HG02840 (cell line): ENCODE measurements at regions not wholly inside any gene's neighbourhood (a gene's known extent, or its start where the extent isn't known, plus 50 kb on each side); places are given as distances from the start of the nearest gene placed in this dataset.

Source experiments
- ATAC-seq: cut with Tn5 transposase; IDR thresholded peaks from one replicate; pipeline ENCODE4 v1.9.1; 2021; ENCODE audit warnings: mild to moderate bottlenecking, moderate library complexity, moderate number of reproducible peaks; ENCODE audit not compliant: unreplicated experiment, low FRiP score

DNA sequence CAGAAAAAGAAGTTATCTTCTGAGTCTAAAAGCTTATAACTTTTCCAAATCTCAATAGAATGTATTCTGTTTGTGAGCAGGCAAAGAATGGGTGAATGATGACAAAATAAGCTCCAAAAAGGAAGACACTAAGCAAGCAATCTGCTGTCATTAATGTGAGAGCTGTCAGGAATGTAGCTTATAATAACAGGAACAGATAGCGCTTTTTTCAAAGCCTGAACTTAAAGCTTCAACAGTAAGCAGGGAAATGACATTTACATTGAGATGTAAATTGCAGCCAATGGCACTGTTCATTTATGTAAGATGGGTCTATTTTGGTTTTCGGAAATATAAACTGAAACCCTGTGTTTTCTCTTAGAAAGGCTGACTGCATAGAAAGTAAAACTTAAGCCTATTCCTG is 1005.9 kb downstream of the PDHA2 start:
- no peak for ATAC-seq

DNA sequence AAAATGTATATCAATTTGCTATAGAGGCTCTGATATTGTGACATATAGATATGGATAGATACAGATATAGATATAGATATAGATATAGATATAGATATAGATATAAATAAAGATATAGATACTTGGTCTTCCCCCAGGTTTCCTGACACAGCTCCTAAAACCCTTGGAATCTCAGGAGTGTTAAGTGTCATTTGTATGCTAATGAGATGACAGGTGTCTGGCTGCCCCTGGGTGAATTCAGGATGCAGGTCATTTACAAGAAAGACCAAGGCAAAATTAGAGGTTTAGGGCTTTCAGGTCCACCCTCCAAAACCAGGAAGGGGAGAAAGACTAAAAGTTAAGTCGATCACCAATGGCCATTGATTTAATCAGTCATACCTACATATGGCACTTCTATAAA is 1034.8 kb downstream of the PDHA2 start:
- ATAC-seq = no peak

DNA sequence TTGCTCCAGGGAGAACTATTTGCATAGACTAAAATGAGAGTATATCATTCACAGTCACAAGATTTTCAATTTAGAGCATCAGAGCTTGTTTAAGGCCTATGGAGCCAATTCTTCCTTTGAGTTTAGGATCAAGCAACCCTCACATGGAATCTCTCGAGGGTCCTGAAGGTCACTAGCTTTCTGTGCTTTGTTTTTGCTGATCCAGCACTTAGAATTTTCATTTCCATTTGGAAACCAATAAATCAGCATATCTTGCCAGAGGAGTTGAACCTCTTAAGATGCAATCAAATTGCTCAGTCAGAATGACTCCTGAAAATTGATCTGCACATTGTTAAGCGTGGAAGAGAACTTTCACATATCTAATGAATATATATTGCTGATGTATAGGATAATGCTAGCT is 1039.6 kb downstream of the PDHA2 start:
- no peak for ATAC-seq

- ATAC-seq = no peak
These were observed 1048.0 kb downstream of the PDHA2 start for GRCh38 chr4:96887857-96888256.

- no peak for ATAC-seq
These were observed 1054.7 kb downstream of the PDHA2 start for GRCh38 chr4:96894621-96895020.

- ATAC-seq = no peak
These were observed 1055.9 kb downstream of the PDHA2 start for GRCh38 chr4:96895826-96896225.

DNA sequence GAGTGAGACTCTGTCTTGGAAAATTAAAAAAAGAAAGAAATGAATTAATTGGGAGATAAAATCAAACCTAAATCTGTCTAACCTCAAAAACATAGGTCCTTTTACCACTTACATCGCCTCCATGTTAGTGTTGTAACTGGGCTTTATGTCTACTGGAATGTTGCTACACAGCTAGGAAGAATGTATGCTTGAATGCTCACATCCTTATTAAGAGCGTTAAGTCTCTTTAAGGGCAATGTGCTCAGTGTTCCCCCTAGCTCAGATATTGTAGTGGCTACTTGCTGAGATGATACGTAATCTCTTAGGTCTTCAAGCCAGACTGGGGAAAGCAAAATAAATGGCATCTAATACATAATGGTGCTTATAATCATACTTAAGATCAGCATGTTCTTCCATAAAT is 1072.8 kb downstream of the PDHA2 start:
- no peak for ATAC-seq

DNA sequence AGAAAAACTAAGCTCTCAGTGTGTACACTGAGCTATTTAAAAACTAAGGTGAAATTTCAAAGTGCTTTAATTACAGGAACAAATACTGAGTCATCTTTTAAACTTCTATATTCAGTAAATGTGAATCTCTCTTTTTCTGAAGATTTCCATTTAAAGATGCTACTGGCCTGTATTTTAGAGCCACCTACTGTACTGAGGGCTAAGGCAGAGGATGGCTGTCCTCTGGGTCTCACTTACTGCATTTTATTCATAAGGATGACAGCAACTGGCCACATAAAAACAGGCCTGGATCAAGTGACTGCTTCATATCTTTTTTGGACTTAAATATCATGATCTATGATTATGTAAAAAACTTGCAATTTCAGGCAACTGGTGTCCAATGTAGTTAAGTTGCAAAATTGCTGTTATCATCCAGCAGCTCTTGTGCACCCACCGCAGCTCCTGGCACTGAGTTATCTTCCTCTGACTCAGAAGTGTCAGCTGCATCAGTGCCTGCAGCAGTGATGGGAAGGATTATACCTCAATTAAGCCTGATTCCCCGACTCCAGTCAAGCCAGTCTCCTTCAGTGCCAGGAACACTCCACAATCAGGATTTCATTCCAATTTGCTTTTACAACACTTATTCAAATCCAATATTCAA is 1073.7 kb downstream of the PDHA2 start:
- no peak for ATAC-seq

- no peak for ATAC-seq
These were observed 1076.8 kb downstream of the PDHA2 start for GRCh38 chr4:96916711-96917110.

DNA sequence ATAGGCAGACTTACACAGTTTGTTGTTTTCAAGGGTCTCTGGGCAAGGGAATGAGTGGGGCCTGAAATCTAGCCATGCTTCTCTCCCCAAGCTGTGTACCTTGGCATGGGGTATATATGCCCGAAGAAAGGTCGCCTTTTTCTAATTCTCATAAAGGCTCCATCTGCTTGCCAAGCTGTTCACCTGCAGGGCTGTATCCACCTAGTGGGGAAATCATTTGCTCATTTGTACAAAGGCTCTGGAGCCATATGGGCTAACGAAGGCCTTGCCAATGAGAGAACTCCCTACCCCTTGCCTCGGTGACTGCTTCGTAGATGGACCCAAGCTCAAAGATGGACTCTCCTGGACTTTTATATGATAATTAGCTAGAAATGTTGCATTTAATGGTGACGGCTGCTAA is 1097.0 kb downstream of the PDHA2 start:
- ATAC-seq = no peak

- ATAC-seq = no peak
These were observed 1106.7 kb downstream of the PDHA2 start for GRCh38 chr4:96946552-96946951.

DNA sequence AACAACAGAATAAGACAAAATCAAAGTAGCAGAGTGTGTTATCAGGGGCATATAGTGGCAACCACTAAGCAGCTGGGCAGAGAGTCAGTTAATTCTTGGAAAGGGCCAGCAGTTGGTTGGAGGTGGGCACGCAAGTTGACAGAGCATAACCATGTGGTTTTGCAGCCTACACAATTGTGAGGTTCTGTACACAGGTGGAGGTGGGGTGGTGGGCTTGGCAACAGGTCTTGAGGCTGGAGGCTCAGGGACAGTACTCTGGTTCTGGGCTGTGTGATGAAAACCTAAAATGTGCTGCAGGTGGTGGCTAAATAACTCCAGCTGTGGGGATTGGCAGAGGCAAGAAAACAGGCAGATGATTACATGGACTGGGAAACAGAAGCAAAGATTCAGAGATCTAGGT is 1112.7 kb downstream of the PDHA2 start:
- no peak for ATAC-seq

DNA sequence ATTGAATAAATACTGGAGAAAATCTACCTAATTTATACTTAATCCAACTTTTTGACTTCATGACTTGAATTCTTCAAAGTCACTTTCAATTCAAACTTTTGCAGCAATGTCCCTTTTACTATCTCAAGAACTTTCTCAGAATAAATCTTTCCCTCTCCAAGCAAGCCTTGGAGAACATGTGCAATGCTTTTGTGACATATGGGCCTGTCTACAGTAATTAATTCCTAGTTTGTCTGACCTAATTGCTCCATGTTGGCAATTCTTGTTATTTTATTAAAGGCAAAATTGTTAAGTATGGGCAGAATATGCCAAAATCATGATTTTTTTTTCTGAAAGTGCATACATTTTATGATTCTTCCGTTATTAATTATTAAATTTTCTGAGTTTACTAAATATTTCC is 1115.3 kb downstream of the PDHA2 start:
- no peak for ATAC-seq

DNA sequence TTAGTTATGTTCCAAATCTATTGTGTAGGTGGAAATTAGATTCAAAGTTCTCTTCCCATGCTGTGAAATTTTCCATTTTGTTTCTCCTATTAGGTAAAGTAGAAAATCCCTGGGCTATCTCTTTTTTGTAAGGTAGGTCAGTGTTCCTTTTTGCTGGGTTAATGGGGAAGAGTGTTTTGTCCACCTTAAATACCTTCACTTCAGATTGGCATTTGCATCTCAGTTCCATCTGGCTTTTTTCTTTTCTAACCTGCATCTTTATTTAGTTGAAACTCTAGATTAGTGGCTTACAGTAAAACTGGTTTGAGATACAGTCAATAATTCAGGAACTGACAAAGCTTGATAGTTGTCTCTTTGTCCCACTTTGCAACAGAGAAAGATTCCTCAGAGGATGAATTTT is 1115.8 kb downstream of the PDHA2 start:
- no peak for ATAC-seq

DNA sequence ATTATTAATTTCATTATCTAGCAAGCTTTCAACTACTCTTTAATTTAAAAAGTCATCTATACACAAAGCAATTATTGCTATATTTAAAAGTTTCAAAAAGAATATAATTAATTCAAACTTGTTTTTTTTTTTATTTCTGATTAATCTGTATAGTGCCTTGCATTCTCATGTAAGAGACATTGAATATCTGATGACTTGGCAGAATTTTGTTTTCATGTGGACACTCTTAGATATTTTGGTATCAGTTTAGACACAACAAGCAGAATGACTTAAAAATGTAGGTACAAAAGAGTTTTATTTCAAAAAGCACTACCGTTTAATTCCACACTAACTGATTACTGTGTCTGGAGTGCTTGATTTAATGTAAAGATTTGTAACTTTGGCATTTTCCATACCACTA is 1129.6 kb downstream of the PDHA2 start:
- ATAC-seq = no peak

DNA sequence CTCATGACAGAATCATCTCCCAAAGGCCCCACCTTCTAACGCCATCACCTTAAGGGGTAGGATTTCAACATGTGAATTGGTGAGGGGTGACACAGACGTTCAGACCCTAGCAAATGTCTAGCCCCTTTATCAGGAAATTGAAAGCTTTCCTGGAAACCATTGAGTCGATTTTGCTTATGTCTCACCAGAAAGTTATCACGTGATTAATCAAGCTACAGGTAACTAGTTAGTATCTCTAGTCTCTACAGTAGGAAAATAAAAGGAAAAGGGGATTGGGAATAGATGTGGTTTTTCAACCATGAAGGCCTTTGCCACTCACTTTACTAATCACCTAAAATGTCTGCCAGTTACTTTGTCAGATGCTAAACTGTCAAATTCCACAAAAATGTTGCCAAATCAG is 1133.0 kb downstream of the PDHA2 start:
- ATAC-seq = no peak

- ATAC-seq = no peak
These were observed 1134.4 kb downstream of the PDHA2 start for GRCh38 chr4:96974295-96974694.

- ATAC-seq = no peak
These were observed 1143.9 kb downstream of the PDHA2 start for GRCh38 chr4:96983830-96984229.

GRCh38 chr4:96986816-96987215 is 1146.9 kb downstream of the PDHA2 start:
- ATAC-seq = no peak

DNA sequence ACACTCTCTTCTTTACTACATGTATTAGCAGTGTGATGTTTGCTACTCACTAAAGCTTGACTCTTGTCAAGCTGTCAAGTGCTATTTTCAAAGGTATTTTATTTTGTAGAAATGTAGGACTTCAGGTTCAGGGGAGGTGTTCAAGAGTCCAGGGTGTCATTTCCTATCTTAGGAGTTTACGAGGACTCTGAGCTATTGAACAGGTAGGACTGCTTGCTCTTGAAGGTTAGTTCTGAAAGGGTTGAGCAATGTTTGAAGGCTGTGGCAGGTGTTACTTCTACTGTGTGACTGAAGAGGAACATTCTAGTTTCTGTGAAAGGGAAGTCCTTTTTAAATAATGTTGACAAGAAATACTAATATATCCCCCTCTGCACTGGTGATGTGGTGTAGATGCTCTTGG is 1151.2 kb downstream of the PDHA2 start:
- no peak for ATAC-seq

- ATAC-seq = no peak
These were observed 1150.8 kb downstream of the STPG2 start for GRCh38 chr4:96992443-96992842.

DNA sequence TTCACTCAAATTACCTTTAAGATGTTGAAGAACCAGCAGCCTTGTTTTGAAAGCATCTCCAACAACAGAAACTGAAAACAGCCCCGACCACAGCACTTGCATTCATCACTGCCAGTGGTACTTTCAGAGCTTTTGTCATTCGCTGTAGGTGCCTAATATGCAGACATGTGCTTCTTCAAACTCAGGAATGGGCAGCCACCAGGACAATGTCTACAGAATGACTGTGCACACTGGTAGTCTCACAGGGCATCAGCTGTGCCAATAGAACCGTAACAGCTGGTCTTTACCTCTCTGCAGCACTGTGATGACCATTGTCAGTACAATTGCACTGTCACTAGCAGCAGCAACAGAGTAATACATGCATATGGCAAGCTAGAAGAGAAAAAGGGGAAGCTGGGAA is 1149.7 kb downstream of the STPG2 start:
- ATAC-seq = no peak

- no peak for ATAC-seq
These were observed 1139.6 kb downstream of the STPG2 start for GRCh38 chr4:97003715-97004114.
